ENCODE measurements at regions not wholly inside any gene's neighbourhood (a gene's known extent, or its start where the extent isn't known, plus 50 kb on each side); places are given as distances from the start of the nearest gene placed in this dataset.

- Histone ChIP-seq H3K27ac (no peak overlapping the region), H3F3A (ENCODE audit: insufficient read depth, low read depth) (no peaks in the 10 kb centered on the region), H4K20me1 (ENCODE audit: insufficient read depth) (no peaks in the 10 kb centered on the region), H3K27me3 (ENCODE audit: insufficient read depth, low read depth) (no peaks in the 10 kb centered on the region), H2AFZ (0 out of 2 replicates have a peak overlapping the region, but pooled peaks have one; percentile 48), H3K79me2 (ENCODE audit: low read depth) (no peaks in the 10 kb centered on the region), H3K4me2 (no peak overlapping the region), H3K4me3 (no peak overlapping the region), H3K4me1 (replicated peaks; ENCODE audit: insufficient read depth) (no peaks in the 10 kb centered on the region), H3K9me3 (ENCODE audit: insufficient read depth, low read depth) (no peaks in the 10 kb centered on the region), H3K36me3 (ENCODE audit: low read depth) (no peaks in the 10 kb centered on the region), H3K9me2 (ENCODE audit: insufficient read depth) (no peaks in the 10 kb centered on the region)
- intact Hi-C loops (cut with micrococcal nuclease; ENCODE audit: unreplicated experiment) = no loop called here
- TF ChIP-seq EZH2 (IDR thresholded peaks at IDR 0.05; ENCODE audit: low read depth) = no peak
- TF ChIP-seq, protein P1, sequence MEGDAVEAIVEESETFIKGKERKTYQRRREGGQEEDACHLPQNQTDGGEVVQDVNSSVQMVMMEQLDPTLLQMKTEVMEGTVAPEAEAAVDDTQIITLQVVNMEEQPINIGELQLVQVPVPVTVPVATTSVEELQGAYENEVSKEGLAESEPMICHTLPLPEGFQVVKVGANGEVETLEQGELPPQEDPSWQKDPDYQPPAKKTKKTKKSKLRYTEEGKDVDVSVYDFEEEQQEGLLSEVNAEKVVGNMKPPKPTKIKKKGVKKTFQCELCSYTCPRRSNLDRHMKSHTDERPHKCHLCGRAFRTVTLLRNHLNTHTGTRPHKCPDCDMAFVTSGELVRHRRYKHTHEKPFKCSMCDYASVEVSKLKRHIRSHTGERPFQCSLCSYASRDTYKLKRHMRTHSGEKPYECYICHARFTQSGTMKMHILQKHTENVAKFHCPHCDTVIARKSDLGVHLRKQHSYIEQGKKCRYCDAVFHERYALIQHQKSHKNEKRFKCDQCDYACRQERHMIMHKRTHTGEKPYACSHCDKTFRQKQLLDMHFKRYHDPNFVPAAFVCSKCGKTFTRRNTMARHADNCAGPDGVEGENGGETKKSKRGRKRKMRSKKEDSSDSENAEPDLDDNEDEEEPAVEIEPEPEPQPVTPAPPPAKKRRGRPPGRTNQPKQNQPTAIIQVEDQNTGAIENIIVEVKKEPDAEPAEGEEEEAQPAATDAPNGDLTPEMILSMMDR (conservative IDR thresholded peaks at IDR 0.05) = no peak
- ChIA-PET CTCF (no interaction called here), POLR2A (ENCODE audit: unreplicated experiment) (no interaction called here)
- no TSS peak for BruUV-seq (replicated peaks)
- no peak for DNase-seq
These were observed 559.4 kb upstream of the KCND2 start for GRCh38 chr7:119713606-119714005.

- Histone ChIP-seq H3K27ac (no peak overlapping the region), H3K79me2 (ENCODE audit: low read depth) (no peaks in the 10 kb centered on the region), H3K27me3 (ENCODE audit: insufficient read depth, low read depth) (no peaks in the 10 kb centered on the region), H3K4me1 (replicated peaks; ENCODE audit: insufficient read depth) (no peaks in the 10 kb centered on the region), H3K36me3 (ENCODE audit: low read depth) (no peaks in the 10 kb centered on the region), H2AFZ (no peak overlapping the region), H4K20me1 (ENCODE audit: insufficient read depth) (no peaks in the 10 kb centered on the region), H3K9me2 (ENCODE audit: insufficient read depth) (no peaks in the 10 kb centered on the region), H3F3A (ENCODE audit: insufficient read depth, low read depth) (no peaks in the 10 kb centered on the region), H3K4me2 (no peak overlapping the region), H3K9me3 (ENCODE audit: insufficient read depth, low read depth) (no peaks in the 10 kb centered on the region), H3K4me3 (no peak overlapping the region)
- CTCF ChIA-PET = no interaction called here
- TF ChIP-seq, protein P1 (conservative IDR thresholded peaks at IDR 0.05) = no peak
- no peak for TF ChIP-seq EZH2 (IDR thresholded peaks at IDR 0.05; ENCODE audit: low read depth)
- intact Hi-C loops (cut with micrococcal nuclease; ENCODE audit: unreplicated experiment) = no loop called here
- no peak for DNase-seq
- POLR2A ChIA-PET (ENCODE audit: unreplicated experiment) = interaction anchor here (0.7 kb wide), 1 partner anchor 636 kb away, joined by 5 read pairs; no protein-coding TSS in a partner anchor
- BruUV-seq (replicated peaks) = no TSS peak
These were observed 552.4 kb upstream of the KCND2 start for GRCh38 chr7:119720541-119720940.

- intact Hi-C loops (cut with micrococcal nuclease; ENCODE audit: unreplicated experiment) = no loop called here
- no peaks in the 10 kb centered on the region for H3K4me1 ChIP-seq (replicated peaks; ENCODE audit: insufficient read depth)
- H3K4me2 ChIP-seq = no peak overlapping the region
- TF ChIP-seq, protein P1 (conservative IDR thresholded peaks at IDR 0.05) = no peak
- TF ChIP-seq EZH2 (IDR thresholded peaks at IDR 0.05; ENCODE audit: low read depth) = no peak
- no peaks in the 10 kb centered on the region for H3K9me3 ChIP-seq (ENCODE audit: insufficient read depth, low read depth)
- no peaks in the 10 kb centered on the region for H3K27me3 ChIP-seq (ENCODE audit: insufficient read depth, low read depth)
- H3K36me3 ChIP-seq (ENCODE audit: low read depth) = no peaks in the 10 kb centered on the region
- H3F3A ChIP-seq (ENCODE audit: insufficient read depth, low read depth) = no peaks in the 10 kb centered on the region
- no peak overlapping the region for H2AFZ ChIP-seq
- H3K4me3 ChIP-seq = no peak overlapping the region
- no peak for DNase-seq
- POLR2A ChIA-PET (ENCODE audit: unreplicated experiment) = no interaction called here
- no peak overlapping the region for H3K27ac ChIP-seq
- H3K79me2 ChIP-seq (ENCODE audit: low read depth) = no peaks in the 10 kb centered on the region
- CTCF ChIA-PET = no interaction called here
- H3K9me2 ChIP-seq (ENCODE audit: insufficient read depth) = no peaks in the 10 kb centered on the region
- BruUV-seq (replicated peaks) = no TSS peak
- H4K20me1 ChIP-seq (ENCODE audit: insufficient read depth) = no peaks in the 10 kb centered on the region
These were observed 548.8 kb upstream of the KCND2 start for GRCh38 chr7:119724041-119724792.
